Fibroblast of lung (primary cell): ENCODE measurements at regions not wholly inside any gene's neighbourhood (a gene's known extent, or its start where the extent isn't known, plus 50 kb on each side); places are given as distances from the start of the nearest gene placed in this dataset.

Source experiments
- EZH2 ChIP-seq: IDR thresholded peaks from 2 replicates; pipeline ENCODE4 v1.5.1; 2012; ENCODE audit warnings: low read length, control low read depth, mild to moderate bottlenecking; ENCODE audit errors: missing control alignments
- TF ChIP-seq, protein P1 (sequence below), 2 donors: IDR thresholded peaks in 1 of 2; conservative IDR thresholded peaks in 1 of 2; 1 replicate in 1 of 2; 2 replicates in 1 of 2; pipeline ENCODE4 v1.5.1; 2011 to 2012; ENCODE audit warnings: low read length in 2 of 2, control low read depth in 1 of 2, inconsistent platforms in 1 of 2, low read depth in 1 of 2, mild to moderate bottlenecking in 1 of 2

DNA sequence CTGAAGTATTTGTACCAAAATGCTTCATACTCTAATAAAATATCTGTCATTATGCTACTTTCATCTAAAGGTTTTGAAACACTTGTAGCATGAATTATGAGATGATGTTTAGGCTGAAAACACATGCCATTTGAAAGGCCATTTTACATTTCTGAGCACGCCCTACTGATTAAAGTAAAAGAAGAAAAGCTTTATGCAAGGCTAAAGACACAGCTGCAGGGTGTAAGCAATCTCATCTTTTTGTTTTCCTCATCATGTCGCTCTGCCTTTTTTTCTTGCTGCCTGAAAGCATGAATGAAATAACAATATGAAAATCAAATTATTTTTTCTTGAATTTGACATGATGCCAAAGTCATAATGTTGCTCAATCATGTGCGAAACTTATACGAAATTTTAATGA is 148.6 kb upstream of the ARG1 start:
- TF ChIP-seq EZH2: no peak
- TF ChIP-seq, protein P1, sequence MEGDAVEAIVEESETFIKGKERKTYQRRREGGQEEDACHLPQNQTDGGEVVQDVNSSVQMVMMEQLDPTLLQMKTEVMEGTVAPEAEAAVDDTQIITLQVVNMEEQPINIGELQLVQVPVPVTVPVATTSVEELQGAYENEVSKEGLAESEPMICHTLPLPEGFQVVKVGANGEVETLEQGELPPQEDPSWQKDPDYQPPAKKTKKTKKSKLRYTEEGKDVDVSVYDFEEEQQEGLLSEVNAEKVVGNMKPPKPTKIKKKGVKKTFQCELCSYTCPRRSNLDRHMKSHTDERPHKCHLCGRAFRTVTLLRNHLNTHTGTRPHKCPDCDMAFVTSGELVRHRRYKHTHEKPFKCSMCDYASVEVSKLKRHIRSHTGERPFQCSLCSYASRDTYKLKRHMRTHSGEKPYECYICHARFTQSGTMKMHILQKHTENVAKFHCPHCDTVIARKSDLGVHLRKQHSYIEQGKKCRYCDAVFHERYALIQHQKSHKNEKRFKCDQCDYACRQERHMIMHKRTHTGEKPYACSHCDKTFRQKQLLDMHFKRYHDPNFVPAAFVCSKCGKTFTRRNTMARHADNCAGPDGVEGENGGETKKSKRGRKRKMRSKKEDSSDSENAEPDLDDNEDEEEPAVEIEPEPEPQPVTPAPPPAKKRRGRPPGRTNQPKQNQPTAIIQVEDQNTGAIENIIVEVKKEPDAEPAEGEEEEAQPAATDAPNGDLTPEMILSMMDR (conservative IDR thresholded peaks at IDR 0.05 in 1 of 2, IDR thresholded peaks at IDR 0.05 in 1 of 2; ENCODE audit: low read depth in 1 of 2, low read length in 2 of 2): no peak
